Activated T-cell treated with anti-CD3 and anti-CD28 coated beads for 1 hour (primary cell): ENCODE measurements at regions not wholly inside any gene's neighbourhood (a gene's known extent, or its start where the extent isn't known, plus 50 kb on each side); places are given as distances from the start of the nearest gene placed in this dataset.
"Not testable (repeated sequence)": the region's sequence is repeated elsewhere in the genome, so short reads cannot be mapped to it uniquely, and the experiment has no call there.

Experiments
- DNase-seq: peaks from one replicate; pipeline ENCODE4 v3.0.0-alpha.2; 2020; ENCODE audit warnings: low read depth

DNA sequence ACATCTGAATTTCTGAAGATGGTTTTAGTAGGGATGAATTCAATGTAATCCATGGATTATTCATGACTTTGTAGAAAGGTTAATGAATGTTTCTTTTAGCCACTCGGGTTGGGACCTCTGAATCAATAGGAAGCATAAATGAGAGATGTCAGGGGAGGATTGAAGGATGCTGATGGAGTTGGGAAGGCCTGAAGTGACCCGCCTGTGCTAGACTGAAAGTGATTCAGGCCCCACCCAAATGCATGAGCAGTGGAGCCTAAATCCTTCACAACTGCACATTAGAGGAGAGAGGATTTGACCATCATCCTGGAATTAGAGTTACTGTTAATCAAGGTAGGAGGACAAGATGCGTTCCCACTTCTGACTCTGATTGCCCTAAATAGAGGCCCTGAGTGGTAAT, 162.2 kb upstream of the PTPN20 start:
- not testable (repeated sequence) for DNase-seq

DNA sequence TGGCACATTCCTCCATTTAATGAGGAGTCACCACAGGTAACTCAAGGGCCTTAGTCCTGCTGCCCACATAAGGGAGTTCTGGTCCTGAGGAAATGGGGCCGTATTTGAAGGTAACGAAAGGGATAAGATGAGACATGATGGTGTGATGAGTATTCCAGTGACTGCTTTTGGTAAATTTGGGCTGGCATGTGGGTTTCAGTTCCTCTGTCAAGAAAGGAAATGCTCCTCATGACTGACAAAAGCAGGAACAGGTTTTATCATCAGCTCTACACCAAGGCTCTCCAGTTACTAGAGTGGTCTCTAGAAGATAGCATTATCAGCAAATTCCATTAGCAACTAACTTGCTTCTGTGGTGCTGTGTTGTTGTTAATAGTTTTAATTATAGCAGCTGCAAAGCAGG, 161.8 kb upstream of the PTPN20 start:
- not testable (repeated sequence) for DNase-seq

DNA sequence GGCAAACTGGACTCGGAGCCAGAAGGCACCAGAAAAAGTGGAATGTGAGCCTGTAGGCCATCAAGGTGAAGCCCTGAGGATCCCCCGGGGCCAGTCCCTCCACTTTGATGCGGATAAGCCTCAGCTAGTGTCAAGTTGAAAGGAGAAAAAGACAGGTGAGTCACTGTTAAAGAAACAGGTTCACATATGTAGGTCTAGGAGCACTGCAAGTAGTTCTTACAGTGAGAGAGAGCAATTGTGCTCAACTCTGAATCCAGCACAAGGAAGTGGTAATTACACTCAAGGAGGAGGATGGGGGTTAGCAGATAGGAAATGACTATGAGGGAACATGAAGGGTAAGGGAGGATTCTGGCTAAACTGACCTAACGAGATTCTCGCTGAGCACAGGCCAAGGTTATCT, 157.5 kb upstream of the PTPN20 start:
- not testable (repeated sequence) for DNase-seq

DNA sequence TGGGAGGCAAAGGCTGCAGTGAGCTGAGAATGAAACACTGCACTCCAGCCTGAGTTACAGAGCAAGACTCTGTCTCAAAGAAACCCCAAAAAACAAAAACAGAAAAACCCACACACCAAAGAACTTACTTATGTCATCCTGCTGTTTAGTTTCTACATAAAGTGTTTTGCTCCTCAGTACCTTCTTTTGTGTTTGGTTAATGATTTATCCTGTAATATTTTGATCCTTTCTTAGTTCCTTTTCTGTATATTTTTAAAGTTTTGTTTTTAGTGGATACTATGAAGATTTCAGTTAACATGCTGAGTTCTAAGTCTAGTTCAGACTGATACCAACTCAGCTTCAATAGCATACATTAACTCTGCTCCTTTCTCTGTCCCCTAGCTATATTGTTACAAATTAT, 149.8 kb upstream of the PTPN20 start:
- DNase-seq: not testable (repeated sequence)

DNA sequence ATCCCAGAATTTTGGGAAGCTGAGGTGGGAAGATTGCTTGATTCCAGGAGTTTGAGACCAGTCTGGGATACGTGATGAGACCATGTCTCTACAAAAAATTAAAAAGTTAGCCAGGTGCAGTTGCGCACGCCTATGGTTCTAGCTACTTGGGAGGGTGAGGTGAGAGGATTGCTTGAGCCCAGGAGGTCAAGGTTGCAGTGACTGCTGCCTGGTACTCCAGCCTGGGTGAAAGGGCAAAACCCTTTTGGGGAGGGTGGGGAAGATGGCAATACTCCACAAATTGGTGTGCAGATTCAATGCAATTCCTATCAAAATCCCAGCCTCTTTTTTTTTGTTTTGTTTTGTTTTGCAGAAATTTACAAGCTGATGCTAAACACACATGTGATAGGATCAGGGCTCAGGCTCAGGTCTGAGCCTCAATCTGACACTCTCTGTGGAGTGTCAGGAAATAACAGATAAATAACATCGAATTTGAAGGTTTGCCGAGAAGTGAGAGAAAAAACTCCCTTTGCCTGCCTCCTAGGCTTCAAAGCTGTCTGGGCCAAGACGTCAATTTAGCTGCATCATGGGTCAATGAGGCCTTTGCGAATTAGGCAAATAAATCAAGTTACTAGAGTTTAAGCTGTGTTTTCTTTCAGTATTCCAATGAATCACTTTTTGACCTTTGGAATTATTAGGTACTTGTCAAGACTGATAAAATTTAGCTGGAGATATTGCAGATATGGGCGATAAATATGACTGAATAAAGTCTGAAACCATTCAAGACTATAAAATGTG, 142.5 kb upstream of the PTPN20 start:
- not testable (repeated sequence) for DNase-seq

DNA sequence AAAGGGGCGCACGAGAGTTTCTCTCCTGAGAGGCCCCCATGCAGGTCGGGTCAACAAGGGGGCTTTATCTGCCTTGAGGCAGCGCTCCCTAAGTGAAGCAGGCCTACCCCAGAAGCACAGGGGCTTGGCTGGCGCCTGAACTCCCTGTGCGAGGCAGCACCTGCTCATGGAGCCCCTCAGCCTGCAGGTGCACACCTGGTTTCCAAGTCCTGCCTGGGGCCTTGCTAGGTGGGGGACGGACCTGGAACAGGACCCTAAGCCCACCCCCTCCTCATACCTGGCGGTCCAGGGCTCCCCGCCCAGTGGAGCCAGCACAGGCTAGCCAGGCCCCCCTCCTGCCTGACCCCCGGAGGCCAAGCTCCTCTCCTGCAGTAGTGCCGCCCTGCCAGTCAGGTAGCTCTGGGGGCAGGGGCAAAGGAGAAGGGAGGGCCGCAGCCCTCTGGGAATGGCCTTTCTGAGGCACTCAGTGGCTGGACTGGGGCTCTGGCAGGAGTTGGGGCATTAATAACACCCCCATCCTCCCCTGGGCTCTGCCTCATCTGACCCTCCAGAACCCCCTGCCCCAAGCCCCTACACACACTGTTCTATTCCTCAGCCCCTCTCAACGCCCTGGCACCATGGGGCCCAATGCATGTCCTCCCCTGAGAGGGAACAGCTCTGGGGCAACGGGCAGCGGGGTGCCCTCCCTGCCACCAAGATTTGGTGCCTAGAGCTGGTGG, 137.9 kb upstream of the PTPN20 start:
- DNase-seq: not testable (repeated sequence)

DNA sequence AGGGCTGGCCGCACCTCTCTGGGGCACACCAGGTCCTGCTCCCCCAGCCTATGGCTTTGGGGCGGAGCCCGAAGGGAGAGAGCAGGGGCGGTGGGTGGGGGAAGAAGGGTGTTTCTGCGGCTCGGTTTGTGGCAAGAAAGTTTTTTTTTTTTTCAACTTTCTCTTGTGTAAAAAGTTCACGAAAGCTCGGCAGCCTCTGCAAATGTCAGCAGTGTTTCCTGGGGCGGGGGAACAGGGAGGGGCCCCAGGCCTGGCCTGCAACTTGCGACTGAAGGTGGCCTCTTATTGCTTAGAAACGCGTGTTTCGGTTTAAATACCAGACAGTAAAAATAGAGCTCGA, 137.4 kb upstream of the PTPN20 start:
- not testable (repeated sequence) for DNase-seq

DNA sequence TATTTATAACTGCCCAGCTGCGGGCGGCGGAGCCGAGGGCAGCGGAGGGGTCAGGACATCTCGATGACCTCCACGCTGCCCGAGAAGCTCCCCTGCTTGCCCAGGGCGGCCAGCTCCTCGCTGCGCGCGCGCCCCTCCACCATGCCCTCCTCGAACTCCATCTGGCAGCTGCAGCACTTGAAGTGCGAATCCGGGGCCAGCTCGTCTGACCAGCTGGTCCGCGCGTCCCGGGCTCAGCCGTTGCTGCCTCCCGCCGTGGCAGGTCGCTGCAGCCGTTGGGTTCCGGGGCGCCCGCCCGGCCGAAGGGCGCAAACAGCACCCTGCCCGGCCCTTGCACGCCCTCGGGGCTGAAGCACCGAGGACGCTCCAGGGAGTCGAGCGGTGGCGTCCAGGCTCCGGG, 136.9 kb upstream of the PTPN20 start:
- not testable (repeated sequence) for DNase-seq

DNA sequence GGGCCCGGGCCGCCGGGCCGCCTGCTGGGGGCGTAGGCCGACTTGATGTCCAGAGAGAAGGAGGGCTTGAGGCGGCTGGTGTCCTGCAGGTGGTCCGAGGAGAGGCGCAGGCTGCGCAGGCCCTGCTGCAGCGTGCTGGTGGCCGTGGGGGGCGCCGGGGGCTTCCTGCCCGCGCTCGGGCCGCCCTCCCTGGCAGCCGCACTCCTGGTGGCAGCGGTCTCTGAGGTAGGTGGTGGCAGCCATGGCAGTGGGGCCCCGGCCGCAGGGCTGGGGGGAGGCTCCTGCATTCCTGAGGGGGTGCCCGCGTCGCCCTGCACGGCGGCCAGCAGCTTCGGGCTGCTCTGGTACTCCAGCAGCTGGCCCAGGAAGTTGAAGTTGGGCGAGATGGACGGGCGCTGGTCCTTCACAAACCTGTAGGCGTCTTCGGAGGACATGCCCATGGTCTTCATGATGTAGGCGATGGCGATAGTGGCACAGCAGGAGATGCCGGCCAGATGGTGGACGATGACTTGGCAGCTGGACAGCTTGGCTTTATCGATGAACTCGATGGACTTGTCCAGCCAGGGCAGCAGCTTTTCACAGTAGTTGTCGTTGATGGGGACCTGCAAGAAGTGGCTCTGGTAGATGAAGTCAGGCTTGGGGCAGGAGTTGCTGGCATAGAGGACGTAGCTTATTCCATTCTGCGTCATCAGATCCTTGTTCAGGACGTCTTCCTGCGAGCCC, 136.1 kb upstream of the PTPN20 start:
- not testable (repeated sequence) for DNase-seq

DNA sequence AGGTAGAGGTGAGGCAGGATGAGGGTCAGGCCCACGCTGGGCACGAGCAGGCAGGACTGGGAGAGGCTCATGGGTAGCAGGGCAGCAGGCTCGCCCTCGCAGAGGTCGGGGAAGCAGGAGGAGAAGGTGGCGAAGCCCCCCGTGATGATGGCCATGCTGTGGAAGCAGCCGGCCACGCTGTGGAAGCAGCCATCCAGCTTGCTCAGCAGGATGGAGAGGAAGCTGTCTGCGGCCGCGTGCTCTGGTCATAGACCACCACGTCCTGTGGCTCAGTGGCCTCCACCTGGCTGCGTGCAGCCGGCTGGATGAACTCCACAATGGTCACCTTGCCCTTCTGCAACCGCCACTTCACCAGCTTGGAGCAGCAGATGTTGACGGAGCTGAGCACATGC, 135.6 kb upstream of the PTPN20 start:
- not testable (repeated sequence) for DNase-seq

DNA sequence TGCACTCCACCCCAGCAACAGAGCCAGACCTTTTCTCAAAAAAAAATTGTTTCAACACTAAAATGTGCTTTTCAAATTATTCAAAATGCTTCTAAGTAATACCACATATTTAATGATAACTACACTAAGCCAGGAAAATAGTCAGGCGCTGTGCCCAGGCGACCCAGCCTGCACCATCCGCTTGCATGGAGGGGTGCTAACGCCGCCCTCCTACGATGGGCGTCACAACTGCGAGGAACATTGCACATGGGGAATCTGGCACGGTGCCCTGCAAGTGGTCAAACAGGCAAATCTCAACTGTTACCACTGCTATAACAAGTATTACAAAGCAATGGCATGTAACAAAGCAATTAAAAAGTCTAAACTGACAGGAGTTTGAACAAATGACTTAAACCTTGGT, 131.7 kb upstream of the PTPN20 start:
- not testable (repeated sequence) for DNase-seq

DNA sequence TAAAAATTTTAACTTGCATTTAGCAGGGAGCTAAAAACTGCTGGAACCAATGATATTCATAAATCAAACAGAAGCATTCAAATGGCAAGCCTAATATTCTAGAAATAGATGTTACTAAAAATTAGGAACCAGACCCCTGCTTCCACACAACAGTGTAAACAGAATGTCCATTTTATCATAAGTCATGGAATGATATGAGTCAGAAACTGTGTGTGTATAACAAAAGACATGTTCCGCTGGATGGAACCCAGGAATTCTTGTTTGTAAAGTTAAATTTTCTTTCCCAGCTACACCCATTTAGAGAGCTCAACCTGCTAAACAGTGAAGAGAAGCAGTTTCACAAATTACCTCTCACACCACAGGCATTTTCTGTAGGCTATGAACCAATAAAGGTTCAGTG, 131.1 kb upstream of the PTPN20 start:
- not testable (repeated sequence) for DNase-seq

DNA sequence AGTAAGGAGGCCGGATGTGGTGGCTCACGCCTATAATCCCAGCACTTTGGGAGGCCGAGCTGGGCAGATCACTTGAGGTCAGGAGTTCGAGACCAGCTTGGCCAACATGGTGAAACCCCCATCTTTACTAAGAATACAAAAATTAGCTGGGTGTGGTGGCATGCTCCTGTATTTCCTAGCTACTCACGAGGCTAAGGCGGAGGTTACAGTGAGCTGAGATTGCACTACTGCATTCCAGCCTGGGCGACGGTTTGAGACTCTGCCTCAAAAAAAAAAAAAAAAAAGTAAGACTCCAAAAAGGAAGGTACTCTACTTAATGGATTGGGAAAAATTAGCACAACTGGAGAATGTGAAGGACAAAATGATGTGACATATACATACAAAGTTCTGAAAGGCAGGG, 130.2 kb upstream of the PTPN20 start:
- DNase-seq: not testable (repeated sequence)

DNA sequence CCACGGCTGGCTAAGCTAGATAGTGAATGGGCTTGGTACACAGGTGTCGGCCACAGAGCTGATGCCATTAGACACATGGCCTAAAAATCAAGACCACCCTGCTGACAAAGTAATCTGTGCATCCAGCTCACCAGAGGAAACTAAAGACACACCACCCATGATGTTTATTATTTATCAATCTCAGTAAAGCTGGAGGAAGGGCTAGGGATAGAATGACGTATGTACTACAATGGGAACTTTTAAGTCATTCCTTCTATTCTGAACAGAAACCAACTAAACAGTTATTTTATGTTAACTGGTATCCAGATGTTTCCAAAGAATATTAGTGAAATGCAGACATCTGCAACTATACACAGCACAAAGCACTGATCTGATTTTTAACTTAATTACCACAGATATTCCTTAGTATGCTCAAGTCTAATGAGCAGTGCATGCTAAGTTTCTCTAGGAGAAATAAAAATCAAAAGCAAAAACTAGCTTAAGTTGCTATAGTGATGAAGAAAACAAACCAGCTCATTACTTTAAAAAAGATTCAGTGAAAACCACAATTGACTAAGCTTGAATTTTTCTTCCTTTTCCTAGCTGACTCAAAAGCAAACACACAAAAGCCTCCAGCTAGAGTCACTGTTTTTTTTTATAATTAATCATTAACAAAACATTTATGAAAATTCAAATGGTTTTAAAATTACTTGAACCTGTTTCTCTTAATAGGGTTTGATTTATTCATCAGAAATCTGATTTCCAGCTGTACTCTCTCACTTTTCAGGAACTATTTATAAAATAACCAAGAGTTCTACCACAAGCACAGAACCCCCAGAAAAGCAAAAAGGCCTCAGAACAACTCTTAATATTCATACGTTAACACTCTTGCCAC, 129.0 kb upstream of the PTPN20 start:
- DNase-seq: not testable (repeated sequence)

DNA sequence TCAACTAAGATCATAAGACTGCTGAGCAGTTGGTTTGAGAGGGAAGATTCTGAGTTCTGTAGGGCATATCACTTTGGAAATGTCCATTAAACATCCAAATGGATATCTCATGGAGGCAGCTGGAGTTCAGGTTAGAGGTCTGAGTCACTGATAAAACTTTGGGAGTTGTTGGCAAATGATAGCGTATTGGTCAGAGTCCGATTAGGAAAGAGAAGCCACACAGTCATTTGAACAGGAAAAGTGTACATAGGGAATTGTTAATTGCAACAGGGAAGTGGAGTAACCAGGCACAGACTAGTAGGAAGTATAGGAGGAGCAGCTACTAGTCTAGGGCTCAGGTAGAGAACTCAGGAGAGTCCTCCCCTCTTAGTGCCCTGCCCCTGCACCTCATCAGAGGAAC, 126.6 kb upstream of the PTPN20 start:
- not testable (repeated sequence) for DNase-seq

DNA sequence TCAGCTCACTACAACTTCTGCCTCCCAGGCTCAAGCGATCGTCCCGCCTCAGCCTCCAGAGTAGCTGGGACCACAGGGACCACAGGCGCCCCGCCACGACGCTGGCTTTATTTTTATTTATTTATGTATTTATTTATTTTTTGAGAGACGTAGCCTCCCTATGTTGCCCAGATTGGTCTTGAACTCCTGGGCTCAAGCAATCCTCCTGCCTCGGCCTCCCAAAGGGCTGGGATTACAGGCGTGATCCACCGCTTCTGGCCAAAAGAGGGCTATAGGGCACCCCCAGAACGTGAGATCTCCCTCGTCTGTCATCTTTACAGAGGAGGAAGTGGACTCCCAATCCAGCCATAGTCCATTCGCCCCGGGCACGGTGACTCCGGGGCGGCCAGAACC, 125.1 kb upstream of the PTPN20 start:
- not testable (repeated sequence) for DNase-seq

DNA sequence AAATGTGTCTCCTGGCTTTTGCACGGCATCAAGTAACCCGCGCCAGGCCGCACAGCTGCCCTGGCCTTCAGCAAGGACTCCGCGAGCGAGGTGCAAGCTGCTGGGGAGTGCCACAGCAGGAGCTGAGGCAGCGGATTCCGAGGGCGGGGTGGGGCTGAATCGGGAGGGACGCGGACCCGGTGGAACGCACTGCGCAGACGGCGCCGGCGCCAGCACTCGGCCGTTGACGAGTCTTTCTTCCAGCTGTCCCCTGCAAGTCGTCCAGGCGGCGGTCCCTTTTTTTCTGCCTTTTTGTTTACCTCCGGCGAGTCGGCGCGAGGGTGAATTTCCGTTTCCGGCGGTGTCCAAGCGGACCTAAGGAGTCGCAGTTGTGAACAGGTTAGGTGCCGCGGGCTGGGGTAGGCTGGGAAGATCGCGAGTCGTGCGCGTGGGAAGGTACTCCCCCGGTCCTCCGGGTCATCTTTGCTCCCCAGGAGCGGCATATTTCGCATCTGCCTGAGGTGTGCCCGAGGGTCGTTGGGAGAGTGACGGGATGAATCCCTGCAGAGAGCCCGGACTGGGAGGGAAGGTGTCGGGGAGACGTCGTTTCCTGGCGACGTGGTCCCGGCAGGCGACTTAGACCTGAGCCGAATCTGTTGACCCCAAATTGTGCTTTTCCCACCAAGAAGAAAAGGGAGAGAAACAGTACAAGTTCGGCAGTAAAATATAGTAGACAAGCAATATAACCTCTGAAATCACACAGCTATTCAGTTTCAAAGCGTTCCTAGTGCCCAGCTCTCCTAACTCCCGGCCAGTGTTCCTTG, 124.5 kb upstream of the PTPN20 start:
- peak; percentile 16 for DNase-seq

DNA sequence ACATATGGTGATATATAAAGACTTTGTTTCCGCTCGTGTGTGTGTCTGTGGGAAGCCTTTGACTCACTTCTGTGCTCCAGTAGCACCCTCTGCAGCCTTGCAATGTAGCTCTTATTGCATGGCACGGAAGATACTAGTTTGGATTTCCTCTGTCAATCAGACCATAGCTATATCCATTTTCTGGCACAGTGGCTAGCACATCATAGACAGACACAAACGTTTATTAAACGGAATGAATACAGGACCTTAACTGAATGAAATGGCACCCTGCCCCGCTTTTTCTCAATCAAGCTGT, 124.0 kb upstream of the PTPN20 start:
- no peak for DNase-seq

DNA sequence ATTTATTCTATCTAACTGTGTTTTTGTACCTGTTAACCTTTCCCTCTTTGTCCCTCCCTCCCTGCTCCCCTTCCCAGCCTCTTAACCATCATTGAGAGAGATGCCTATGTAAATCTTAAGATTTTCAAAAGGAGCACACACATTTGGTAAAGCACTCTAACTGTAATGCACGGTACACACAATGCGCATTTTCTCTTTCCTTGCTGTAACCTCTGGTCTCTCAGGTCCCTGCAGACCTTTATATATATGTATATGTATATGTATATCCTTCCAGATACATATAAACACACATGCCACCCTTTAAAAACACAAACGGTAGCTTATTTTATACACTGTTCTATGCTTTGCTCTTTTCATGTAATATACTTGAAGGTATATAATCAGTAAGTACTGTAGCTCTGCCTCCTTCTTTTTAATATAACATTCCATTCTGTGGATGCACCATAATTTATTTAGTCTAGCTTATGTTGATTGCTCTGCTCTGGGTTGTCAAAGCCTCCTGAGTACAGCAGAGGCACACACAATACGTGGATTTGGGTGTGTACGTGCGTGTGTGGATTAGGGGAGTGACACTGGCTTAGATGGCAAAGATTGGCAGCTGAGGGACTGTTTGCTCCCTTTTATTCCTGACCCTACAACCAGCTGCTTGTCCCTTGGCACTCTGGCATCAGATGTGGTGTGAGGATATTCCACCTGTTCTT, 118.4 kb upstream of the PTPN20 start:
- DNase-seq: not testable (repeated sequence)

DNA sequence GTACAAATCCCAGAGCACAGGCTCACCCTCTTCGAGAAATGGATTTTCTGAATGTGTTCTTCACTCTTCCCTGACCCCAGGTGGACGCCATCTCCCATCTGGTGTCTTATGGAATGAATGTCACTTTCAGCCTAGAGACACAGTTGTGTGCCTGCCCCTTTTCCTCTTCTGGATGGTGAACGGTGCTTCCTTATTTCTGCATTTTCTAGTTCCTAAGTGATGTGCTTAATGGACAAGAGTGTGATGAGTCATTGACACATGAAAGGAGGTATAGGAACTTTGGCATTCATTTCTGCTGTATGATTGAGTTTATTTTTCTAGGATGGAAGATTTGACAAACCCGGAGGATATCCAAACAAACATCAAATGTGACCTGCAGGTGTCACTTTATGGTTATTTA, 114.9 kb upstream of the PTPN20 start:
- not testable (repeated sequence) for DNase-seq

DNA sequence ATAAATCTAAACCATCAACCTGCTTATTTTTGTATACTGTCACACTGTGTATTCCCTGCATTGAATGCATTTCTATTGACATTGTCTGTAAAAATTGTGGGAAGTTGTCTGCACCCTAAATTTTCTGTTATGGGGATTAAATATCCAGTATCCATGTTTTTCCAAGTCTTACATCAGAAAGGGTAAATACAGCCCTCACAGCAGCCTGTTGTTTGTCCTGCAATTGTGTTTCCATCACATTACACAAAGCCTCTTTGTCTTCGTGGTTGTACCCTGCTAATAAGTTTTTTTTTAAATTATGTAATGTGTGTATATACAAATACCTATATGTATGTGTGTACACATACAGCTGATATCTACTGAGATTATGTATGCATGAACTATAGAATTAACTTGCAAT, 109.2 kb upstream of the PTPN20 start:
- DNase-seq: not testable (repeated sequence)
